Neural cell (in vitro differentiated cells): ENCODE measurements at regions not wholly inside any gene's neighbourhood (a gene's known extent, or its start where the extent isn't known, plus 50 kb on each side); places are given as distances from the start of the nearest gene placed in this dataset.

Experiments
- EP300 ChIP-seq: fragments of 450-650 bp; conservative IDR thresholded peaks from 2 replicates; pipeline ENCODE4 v1.6.1; 2014; ENCODE audit warnings: antibody characterized with exemption, mild to moderate bottlenecking, moderate library complexity; ENCODE audit not compliant: poor library complexity, severe bottlenecking
- EZH2 ChIP-seq: fragments of 200-600, 300-800 bp; shearing (Covaris generic), sonication (generic); IDR thresholded peaks from 2 replicates; pipeline ENCODE4 v1.6.1; 2014; ENCODE audit warnings: antibody characterized with exemption, low read length, borderline replicate concordance, mild to moderate bottlenecking; ENCODE audit not compliant: insufficient read depth, poor library complexity, severe bottlenecking
- MXI1 ChIP-seq: fragments of 450-650 bp; conservative IDR thresholded peaks from 2 replicates; pipeline ENCODE4 v1.6.1; 2014; ENCODE audit warnings: antibody characterized with exemption, mild to moderate bottlenecking; ENCODE audit not compliant: poor library complexity, severe bottlenecking
- POLR2AphosphoS5 ChIP-seq: IDR thresholded peaks from 2 replicates; pipeline ENCODE4 v1.6.1; 2012
- SMC3 ChIP-seq: fragments of 450-650 bp; conservative IDR thresholded peaks from 2 replicates; pipeline ENCODE4 v1.6.1; 2014; ENCODE audit warnings: antibody characterized with exemption, mild to moderate bottlenecking, moderate library complexity; ENCODE audit not compliant: poor library complexity
- TF ChIP-seq, protein P1 (sequence below): fragments of 450-650 bp; IDR thresholded peaks from 2 replicates; pipeline ENCODE4 v1.5.1; 2014; ENCODE audit warnings: antibody characterized with exemption, mild to moderate bottlenecking, moderate library complexity; ENCODE audit not compliant: poor library complexity, severe bottlenecking
- TF ChIP-seq, protein P2 (sequence below): IDR thresholded peaks from 2 replicates; pipeline ENCODE4 v1.6.1; 2012; ENCODE audit warnings: borderline replicate concordance

DNA sequence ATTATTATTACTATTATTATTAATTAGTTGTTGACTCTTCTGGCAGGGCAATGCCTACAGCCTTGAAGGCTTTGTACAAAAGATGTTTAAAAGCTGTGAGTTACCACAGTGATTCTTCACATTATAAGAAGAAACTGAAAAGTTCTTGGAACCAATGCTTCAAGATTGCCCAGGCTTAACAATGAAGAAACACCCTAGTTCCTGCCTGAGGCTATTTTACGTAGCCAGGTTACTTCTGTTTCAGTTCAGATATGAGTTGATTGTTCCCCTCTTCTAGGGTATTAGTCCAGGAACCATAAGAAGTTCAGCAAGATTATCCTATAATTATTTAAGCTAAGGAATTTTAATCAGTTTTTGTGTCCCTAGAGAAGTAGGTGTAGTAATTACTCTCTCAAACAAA lies 154.6 kb upstream of the CDH12 start:
- TF ChIP-seq EZH2, result no peak
- TF ChIP-seq EP300, result no peak
- TF ChIP-seq, protein P1, sequence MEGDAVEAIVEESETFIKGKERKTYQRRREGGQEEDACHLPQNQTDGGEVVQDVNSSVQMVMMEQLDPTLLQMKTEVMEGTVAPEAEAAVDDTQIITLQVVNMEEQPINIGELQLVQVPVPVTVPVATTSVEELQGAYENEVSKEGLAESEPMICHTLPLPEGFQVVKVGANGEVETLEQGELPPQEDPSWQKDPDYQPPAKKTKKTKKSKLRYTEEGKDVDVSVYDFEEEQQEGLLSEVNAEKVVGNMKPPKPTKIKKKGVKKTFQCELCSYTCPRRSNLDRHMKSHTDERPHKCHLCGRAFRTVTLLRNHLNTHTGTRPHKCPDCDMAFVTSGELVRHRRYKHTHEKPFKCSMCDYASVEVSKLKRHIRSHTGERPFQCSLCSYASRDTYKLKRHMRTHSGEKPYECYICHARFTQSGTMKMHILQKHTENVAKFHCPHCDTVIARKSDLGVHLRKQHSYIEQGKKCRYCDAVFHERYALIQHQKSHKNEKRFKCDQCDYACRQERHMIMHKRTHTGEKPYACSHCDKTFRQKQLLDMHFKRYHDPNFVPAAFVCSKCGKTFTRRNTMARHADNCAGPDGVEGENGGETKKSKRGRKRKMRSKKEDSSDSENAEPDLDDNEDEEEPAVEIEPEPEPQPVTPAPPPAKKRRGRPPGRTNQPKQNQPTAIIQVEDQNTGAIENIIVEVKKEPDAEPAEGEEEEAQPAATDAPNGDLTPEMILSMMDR, result no peak
- TF ChIP-seq, protein P2, sequence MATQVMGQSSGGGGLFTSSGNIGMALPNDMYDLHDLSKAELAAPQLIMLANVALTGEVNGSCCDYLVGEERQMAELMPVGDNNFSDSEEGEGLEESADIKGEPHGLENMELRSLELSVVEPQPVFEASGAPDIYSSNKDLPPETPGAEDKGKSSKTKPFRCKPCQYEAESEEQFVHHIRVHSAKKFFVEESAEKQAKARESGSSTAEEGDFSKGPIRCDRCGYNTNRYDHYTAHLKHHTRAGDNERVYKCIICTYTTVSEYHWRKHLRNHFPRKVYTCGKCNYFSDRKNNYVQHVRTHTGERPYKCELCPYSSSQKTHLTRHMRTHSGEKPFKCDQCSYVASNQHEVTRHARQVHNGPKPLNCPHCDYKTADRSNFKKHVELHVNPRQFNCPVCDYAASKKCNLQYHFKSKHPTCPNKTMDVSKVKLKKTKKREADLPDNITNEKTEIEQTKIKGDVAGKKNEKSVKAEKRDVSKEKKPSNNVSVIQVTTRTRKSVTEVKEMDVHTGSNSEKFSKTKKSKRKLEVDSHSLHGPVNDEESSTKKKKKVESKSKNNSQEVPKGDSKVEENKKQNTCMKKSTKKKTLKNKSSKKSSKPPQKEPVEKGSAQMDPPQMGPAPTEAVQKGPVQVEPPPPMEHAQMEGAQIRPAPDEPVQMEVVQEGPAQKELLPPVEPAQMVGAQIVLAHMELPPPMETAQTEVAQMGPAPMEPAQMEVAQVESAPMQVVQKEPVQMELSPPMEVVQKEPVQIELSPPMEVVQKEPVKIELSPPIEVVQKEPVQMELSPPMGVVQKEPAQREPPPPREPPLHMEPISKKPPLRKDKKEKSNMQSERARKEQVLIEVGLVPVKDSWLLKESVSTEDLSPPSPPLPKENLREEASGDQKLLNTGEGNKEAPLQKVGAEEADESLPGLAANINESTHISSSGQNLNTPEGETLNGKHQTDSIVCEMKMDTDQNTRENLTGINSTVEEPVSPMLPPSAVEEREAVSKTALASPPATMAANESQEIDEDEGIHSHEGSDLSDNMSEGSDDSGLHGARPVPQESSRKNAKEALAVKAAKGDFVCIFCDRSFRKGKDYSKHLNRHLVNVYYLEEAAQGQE, result no peak
- TF ChIP-seq MXI1, result no peak
- TF ChIP-seq POLR2AphosphoS5, result no peak
- TF ChIP-seq SMC3, result no peak
